ENCODE measurements at regions not wholly inside any gene's neighbourhood (a gene's known extent, or its start where the extent isn't known, plus 50 kb on each side); places are given as distances from the start of the nearest gene placed in this dataset.

GRCh38 chr20:56835829-56836550 lies 206.9 kb downstream of the TFAP2C start:
- no peak for DNase-seq (ENCODE audit: low spot score)

DNA sequence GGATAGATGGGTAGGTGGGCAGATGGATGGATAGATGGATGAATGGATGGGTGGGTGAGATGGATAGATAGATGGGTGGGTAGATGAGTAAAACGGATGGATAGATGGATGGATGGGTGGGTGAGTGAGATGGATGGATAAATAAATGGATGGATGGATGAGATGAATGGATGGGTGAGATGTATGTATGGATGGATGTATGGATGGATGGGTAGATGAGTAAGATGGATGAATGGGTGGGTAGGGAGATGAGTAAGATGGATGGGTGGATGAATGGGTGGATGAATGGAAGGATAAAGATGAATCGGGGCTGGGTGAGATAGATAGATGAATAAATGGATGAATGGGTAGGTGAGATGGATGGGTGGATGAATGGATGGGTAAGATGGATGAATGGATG lies 210.1 kb downstream of the TFAP2C start:
- DNase-seq (ENCODE audit: low spot score): no peak

DNA sequence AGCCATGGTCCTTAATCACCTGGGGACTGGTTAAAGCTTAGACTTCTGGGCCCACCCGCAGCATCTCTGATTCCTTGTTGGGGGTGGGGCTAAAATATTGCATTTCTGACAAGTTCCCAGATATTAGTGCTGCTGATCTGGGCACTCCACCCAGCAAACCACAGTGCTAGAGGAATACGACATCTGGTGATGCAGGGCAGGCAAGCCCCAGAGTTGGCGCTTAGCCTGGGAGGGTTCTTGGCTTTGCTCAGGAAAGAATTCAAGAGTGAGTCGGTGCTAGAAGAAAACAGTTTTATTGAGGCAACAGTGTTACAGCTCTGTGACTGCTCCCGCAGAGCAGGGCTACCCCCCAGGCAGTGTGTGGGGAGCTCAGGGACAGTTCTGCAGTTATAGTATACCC lies 210.7 kb downstream of the TFAP2C start:
- DNase-seq (ENCODE audit: low spot score): no peak

GRCh38 chr20:56840716-56841261 lies 211.7 kb downstream of the TFAP2C start:
- DNase-seq (ENCODE audit: low spot score): no peak

- DNase-seq (ENCODE audit: low spot score): no peak
Measured at GRCh38 chr20:56841346-56841908, 212.3 kb downstream of the TFAP2C start.

GRCh38 chr20:56842056-56842455 lies 212.9 kb downstream of the TFAP2C start:
- DNase-seq (ENCODE audit: low spot score): no peak

DNA sequence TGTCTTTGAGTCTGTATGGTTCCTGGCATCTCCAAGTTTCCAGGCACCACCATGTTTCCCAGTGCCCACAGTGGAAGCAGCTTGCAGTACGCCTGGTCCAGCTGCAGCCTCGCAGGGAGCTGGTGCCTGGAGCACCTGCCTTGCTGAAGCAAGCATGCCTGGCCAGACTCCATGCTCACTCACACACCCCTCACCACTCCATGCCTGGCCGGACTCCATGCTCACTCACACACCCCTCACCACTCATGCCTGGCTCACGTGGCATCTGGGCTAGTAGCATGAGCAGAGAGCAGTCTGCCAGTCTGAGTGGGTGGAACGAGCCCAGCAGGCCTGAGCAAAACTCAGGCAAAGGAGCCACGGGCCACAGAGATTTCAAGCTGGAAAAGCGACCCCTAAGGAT lies 214.3 kb downstream of the TFAP2C start:
- no peak for DNase-seq (ENCODE audit: low spot score)

GRCh38 chr20:56843817-56844216 lies 214.7 kb downstream of the TFAP2C start:
- no peak for DNase-seq (ENCODE audit: low spot score)

DNA sequence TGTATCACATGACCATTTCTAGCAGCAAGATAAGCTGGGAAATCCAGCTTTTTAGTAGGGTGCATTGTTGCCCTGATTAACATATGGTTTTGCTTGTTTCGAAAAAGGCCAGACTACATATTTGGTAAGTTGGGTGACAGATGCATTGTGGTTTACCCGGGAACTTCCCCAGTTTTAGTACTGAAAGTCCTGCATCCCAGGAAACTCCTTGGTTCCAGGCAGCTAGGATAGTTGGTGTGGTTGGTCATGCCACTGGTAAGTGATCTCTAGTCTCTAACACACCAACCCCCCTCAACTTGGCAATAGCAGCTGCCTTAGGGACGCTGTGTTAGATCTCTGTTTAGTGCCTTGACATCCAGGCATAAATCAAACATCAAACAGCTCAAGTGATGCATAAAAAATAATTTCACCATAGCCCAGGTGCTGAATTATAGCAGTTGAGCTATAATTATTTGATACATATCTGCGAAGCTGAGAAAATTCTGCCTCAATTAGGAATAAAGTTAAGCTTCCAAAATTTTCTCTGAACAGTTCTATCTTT lies 216.5 kb downstream of the TFAP2C start:
- DNase-seq (ENCODE audit: low spot score): no peak

GRCh38 chr20:56848561-56848960 lies 219.5 kb downstream of the TFAP2C start:
- DNase-seq (ENCODE audit: low spot score): no peak

- no peak for DNase-seq (ENCODE audit: low spot score)
Measured at GRCh38 chr20:56851552-56851951, 222.4 kb downstream of the TFAP2C start.

DNA sequence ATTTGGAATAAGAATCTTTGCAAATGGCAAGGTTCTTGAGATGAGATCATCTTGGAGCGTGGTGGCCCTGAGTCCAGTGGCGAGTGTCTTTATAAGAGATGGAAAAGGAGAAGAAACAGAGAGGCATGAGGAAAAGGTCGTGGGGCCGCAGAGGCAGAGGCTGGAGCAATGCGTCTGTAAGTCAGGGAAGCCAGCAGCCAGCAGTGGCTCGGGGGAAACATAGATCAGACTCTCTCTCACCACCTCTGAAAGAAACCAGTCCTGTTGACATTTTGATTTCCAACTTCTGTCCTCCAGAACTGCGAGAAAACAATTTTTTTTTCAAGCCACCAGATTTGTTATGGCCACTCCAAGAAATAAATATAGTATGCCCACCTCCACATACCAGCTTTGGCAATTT lies 226.6 kb downstream of the TFAP2C start:
- DNase-seq (ENCODE audit: low spot score): no peak

DNA sequence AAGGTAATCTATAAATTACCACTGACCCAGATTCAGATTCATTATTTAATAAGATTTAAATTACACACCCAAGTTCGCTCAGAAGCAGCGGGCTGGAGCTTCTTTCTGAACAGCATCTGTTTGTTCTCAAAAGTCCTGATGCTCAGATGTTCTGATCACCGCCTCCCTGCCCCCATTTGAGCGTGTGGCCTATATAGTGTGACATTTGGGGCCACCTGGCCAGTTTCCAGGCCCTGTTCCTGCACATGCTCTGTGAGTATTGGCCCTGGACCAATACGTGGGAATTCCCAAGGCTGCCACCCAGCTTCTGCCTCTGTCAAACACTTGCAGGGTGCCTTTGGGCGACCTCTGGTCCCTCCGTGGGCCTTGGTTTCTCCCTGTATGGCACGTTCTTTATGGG lies 228.8 kb downstream of the TFAP2C start:
- no peak for DNase-seq (ENCODE audit: low spot score)

GRCh38 chr20:56859039-56859800 lies 230.1 kb downstream of the TFAP2C start:
- no peak for DNase-seq (ENCODE audit: low spot score)

GRCh38 chr20:56859801-56860261 lies 230.7 kb downstream of the TFAP2C start:
- no peak for DNase-seq (ENCODE audit: low spot score)

DNA sequence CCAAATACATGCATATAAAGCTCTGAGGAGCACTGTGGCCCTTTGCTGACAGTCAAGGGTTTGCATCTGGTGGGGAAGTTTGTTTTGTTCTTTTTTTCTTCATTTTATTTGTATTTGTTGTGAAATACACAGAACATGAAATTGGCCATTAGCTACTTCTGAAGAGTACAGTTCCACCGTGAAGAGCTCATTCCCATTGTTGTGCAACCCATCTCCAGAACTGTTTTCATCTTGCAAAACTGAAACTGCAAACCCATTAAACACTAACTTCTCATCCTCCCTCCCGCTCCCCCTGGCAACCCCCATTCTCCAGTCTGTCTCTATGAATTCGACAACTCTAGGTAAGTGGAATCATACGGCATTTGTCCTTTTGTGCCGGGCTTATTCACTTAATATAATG lies 231.3 kb downstream of the TFAP2C start:
- no peak for DNase-seq (ENCODE audit: low spot score)

GRCh38 chr20:56861590-56861989 lies 232.5 kb downstream of the TFAP2C start:
- no peak for DNase-seq (ENCODE audit: low spot score)

DNA sequence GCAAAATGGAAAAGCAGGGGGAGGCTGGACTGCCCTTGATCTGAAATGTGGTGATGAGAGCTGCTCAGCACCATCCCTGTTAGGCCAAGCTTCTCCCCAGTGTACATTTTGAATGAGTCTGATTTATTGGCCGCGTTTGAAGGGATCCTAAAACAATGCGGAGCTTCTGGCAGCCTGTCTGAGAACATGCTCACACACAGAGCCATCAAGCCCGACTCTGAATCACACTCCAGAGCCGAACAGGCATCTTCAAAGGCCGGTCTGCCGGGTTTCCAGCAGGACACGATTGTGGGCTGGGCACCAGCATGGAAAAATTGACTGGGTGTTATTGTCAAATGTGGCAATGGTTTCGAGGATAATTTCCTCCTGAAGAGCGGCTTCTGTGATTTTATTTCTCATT lies 235.9 kb downstream of the TFAP2C start:
- no peak for DNase-seq (ENCODE audit: low spot score)

DNA sequence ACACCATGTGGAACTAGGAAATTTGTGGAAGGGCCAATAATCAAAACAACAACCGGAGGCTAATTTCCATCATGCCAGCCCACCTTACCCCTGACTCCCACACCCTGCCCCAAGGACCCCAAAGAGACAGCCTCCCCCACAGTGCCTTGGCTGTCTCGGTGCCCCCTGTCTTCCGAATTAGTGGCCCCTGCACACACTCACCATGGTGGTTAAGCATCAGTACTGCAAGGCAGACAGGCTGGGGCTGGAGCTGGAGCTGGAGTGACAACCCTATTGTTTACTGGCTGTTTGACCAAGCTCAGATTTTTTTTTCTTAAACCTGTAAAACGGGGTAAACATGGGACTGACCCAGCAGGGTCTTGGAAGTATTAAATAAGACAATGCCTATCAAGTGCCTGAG lies 238.0 kb downstream of the TFAP2C start:
- DNase-seq (ENCODE audit: low spot score): no peak

DNA sequence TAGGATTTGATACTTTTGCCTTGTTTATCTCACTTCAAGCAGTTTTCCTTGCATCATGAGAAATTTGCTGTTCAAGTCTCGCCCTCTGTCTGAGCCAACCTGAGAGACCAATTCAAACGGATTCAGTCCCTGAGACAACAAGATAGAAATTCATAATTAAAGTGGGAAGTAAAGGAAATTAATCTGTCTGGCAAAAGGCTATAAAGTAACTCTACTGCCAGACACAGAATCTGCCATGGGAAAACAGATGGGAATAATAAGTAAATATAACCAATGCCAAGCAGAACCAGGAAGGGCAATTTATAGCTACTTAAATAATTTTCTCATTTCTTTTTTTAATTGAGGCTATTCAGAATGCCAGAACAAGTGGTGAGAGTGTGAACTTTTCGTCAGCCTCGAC lies 239.6 kb downstream of the TFAP2C start:
- no peak for DNase-seq (ENCODE audit: low spot score)

DNA sequence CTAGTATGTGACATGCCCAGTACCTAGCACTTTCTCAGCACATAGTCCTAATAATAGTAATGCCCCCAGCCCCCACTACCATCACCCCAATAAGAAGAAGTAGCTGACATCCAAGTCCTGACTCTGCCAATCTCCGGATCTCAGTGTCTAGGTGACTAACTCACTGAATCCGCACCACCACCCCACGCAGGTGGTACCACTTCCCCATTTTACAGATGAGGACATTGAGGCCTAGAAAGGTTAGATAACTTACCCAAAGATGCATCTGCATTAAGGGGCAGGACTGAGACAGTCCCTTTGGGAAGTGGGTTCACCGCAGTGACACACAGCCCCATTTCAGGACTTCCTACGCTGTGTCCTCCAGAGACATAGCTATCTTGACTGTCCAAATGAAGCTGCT lies 241.2 kb downstream of the TFAP2C start:
- DNase-seq (ENCODE audit: low spot score): no peak

GRCh38 chr20:56871691-56872090 lies 242.6 kb downstream of the TFAP2C start:
- DNase-seq (ENCODE audit: low spot score): no peak

Measured in HuH-7 (cell line).